ENCODE measurements at regions not wholly inside any gene's neighbourhood (a gene's known extent, or its start where the extent isn't known, plus 50 kb on each side); places are given as distances from the start of the nearest gene placed in this dataset.

DNA sequence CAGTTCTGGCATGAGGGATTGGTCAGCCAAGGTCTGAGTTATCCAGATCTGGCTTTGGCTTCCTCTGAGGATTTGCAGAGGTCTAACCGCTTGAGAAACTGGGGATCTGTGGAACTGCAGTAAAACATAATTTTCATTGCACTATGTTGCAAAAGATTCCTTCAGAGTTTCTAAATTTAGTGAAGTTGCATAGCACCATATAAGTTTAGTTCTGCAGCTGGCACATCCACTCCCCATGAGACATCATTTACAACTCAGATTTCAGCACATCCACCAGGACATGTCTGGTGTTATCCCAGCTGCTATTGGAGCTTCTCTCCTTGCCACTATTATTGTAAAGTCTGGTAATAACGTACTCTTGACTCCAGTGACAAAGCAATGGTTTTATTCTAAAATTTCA lies 181.5 kb downstream of the CWF19L2 start:
- Histone ChIP-seq H3K79me2 (ENCODE audit: insufficient read depth, low read length) (no peaks in the 10 kb centered on the region), H4K20me1 (ENCODE audit: insufficient read depth, low read length) (no peaks in the 10 kb centered on the region), H2AFZ (ENCODE audit: low read depth, low read length) (no peak overlapping the region), H3K9me3 (ENCODE audit: insufficient read depth, low read length, severe bottlenecking) (no peaks in the 10 kb centered on the region), H3K9ac (ENCODE audit: low read depth, low read length) (no peak overlapping the region), H3K4me2 (ENCODE audit: insufficient read depth, low read length) (no peak overlapping the region), H3K4me3 (ENCODE audit: low read depth in 1 of 2, low read length in 2 of 2) (no peak overlapping the region), H3K4me1 (ENCODE audit: insufficient read depth, low read length) (no peaks in the 10 kb centered on the region), H3K27ac (ENCODE audit: low read length) (no peak overlapping the region), H3K27me3 (ENCODE audit: insufficient read depth, low read length, poor library complexity) (no peaks in the 10 kb centered on the region), H3K36me3 (ENCODE audit: insufficient read depth, low read length) (no peaks in the 10 kb centered on the region)
- DNase-seq (no peak), ATAC-seq (ENCODE audit: insufficient read depth, low read depth) (no peak)
- TF ChIP-seq EZH2 (IDR thresholded peaks at IDR 0.05; ENCODE audit: borderline replicate concordance, low read depth, low read length, severe bottlenecking) (no peak), CTCF (IDR thresholded peaks at IDR 0.05; ENCODE audit: borderline replicate concordance, extremely low read depth, low read length, poor library complexity, severe bottlenecking) (no peak)

GRCh38 chr11:107275632-107276031 lies 182.0 kb downstream of the CWF19L2 start:
- no peaks in the 10 kb centered on the region for H4K20me1 ChIP-seq (ENCODE audit: insufficient read depth, low read length)
- H3K4me2 ChIP-seq (ENCODE audit: insufficient read depth, low read length), result no peak overlapping the region
- DNase-seq (no peak), ATAC-seq (ENCODE audit: insufficient read depth, low read depth) (no peak)
- no peaks in the 10 kb centered on the region for H3K36me3 ChIP-seq (ENCODE audit: insufficient read depth, low read length)
- H3K4me3 ChIP-seq (ENCODE audit: low read depth in 1 of 2, low read length in 2 of 2), result no peak overlapping the region
- H3K4me1 ChIP-seq (ENCODE audit: insufficient read depth, low read length), result no peaks in the 10 kb centered on the region
- no peaks in the 10 kb centered on the region for H3K79me2 ChIP-seq (ENCODE audit: insufficient read depth, low read length)
- no peak overlapping the region for H3K9ac ChIP-seq (ENCODE audit: low read depth, low read length)
- no peak for TF ChIP-seq EZH2 (IDR thresholded peaks at IDR 0.05; ENCODE audit: borderline replicate concordance, low read depth, low read length, severe bottlenecking)
- H3K9me3 ChIP-seq (ENCODE audit: insufficient read depth, low read length, severe bottlenecking), result no peaks in the 10 kb centered on the region
- no peak overlapping the region for H2AFZ ChIP-seq (ENCODE audit: low read depth, low read length)
- no peaks in the 10 kb centered on the region for H3K27me3 ChIP-seq (ENCODE audit: insufficient read depth, low read length, poor library complexity)
- no peak overlapping the region for H3K27ac ChIP-seq (ENCODE audit: low read length)

GRCh38 chr11:107274138-107274537 lies 183.5 kb downstream of the CWF19L2 start:
- Histone ChIP-seq H3K4me3 (ENCODE audit: low read depth in 1 of 2, low read length in 2 of 2) (no peak overlapping the region), H3K9me3 (ENCODE audit: insufficient read depth, low read length, severe bottlenecking) (no peaks in the 10 kb centered on the region), H3K4me2 (ENCODE audit: insufficient read depth, low read length) (no peak overlapping the region), H3K4me1 (ENCODE audit: insufficient read depth, low read length) (no peaks in the 10 kb centered on the region), H3K27ac (ENCODE audit: low read length) (no peak overlapping the region), H4K20me1 (ENCODE audit: insufficient read depth, low read length) (no peaks in the 10 kb centered on the region), H3K9ac (ENCODE audit: low read depth, low read length) (no peak overlapping the region), H2AFZ (ENCODE audit: low read depth, low read length) (no peak overlapping the region), H3K79me2 (ENCODE audit: insufficient read depth, low read length) (no peaks in the 10 kb centered on the region), H3K36me3 (ENCODE audit: insufficient read depth, low read length) (no peaks in the 10 kb centered on the region), H3K27me3 (ENCODE audit: insufficient read depth, low read length, poor library complexity) (no peaks in the 10 kb centered on the region)
- TF ChIP-seq EZH2 (IDR thresholded peaks at IDR 0.05; ENCODE audit: borderline replicate concordance, low read depth, low read length, severe bottlenecking) (no peak), CTCF (IDR thresholded peaks at IDR 0.05; ENCODE audit: borderline replicate concordance, extremely low read depth, low read length, poor library complexity, severe bottlenecking) (no peak)
- ATAC-seq (ENCODE audit: insufficient read depth, low read depth), result no peak
- DNase-seq, result no peak

DNA sequence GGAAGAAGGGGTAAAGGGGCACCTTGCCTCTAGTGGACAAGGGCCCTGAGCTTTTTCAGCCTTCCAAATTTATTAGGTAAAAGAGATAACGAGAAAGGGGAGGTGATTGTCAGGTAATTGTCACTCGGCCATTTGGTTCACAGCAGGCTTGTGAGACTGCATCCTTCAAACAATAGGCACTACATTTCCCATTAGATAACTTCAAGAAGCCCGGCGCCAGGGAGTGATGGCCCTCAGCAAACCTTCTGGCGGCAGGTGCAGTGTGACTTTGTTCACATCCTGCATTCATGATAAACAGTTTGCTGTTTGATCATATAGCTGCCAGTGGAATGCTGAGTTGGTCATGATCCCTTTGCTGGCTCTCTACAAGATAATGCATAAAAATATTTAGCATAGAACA lies 185.1 kb downstream of the CWF19L2 start:
- Histone ChIP-seq H3K4me3 (ENCODE audit: low read depth in 1 of 2, low read length in 2 of 2) (no peak overlapping the region), H3K4me2 (ENCODE audit: insufficient read depth, low read length) (no peak overlapping the region), H2AFZ (ENCODE audit: low read depth, low read length) (no peak overlapping the region), H4K20me1 (ENCODE audit: insufficient read depth, low read length) (no peaks in the 10 kb centered on the region), H3K9me3 (ENCODE audit: insufficient read depth, low read length, severe bottlenecking) (no peaks in the 10 kb centered on the region), H3K79me2 (ENCODE audit: insufficient read depth, low read length) (no peaks in the 10 kb centered on the region), H3K27ac (ENCODE audit: low read length) (no peak overlapping the region), H3K4me1 (ENCODE audit: insufficient read depth, low read length) (no peaks in the 10 kb centered on the region), H3K36me3 (ENCODE audit: insufficient read depth, low read length) (no peaks in the 10 kb centered on the region), H3K27me3 (ENCODE audit: insufficient read depth, low read length, poor library complexity) (no peaks in the 10 kb centered on the region), H3K9ac (ENCODE audit: low read depth, low read length) (no peak overlapping the region)
- DNase-seq, result no peak
- no peak for TF ChIP-seq CTCF (IDR thresholded peaks at IDR 0.05; ENCODE audit: borderline replicate concordance, extremely low read depth, low read length, poor library complexity, severe bottlenecking)
- no peak for TF ChIP-seq EZH2 (IDR thresholded peaks at IDR 0.05; ENCODE audit: borderline replicate concordance, low read depth, low read length, severe bottlenecking)
- no peak for ATAC-seq (ENCODE audit: insufficient read depth, low read depth)
